ENCODE measurements at regions not wholly inside any gene's neighbourhood (a gene's known extent, or its start where the extent isn't known, plus 50 kb on each side); places are given as distances from the start of the nearest gene placed in this dataset.

GRCh38 chr17:62862251-62862650 is 54.1 kb upstream of the MARCHF10 start (continued):
- TF ChIP-seq ZNF256 (CRISPR knock-in tag; conservative IDR thresholded peaks at IDR 0.05) (no peak), NFYB (CRISPR knock-in tag; IDR thresholded peaks at IDR 0.05) (no peak)

- no peak for ATAC-seq
- in situ Hi-C loops (cut with HindIII; ENCODE audit: extremely low pct_ligation_motif_present, low pct_unique_long_range_greater_than_20kb) (no loop called here), intact Hi-C loops (cut with micrococcal nuclease; ENCODE audit: unreplicated experiment) (no loop called here)
- no peak overlapping the region for H3K9ac ChIP-seq (ENCODE audit: insufficient read depth, low read depth, low read length)
- no peak overlapping the region for H3K4me2 ChIP-seq (ENCODE audit: low read depth, low read length)
- no peak for DNase-seq (ENCODE audit: low spot score)
- no peaks in the 10 kb centered on the region for H3K79me2 ChIP-seq (ENCODE audit: insufficient read depth, low read length)
- H3K27ac ChIP-seq (ENCODE audit: extremely low read length, insufficient read depth, low read length) = no peak overlapping the region
- no TSS peak for BruUV-seq (replicated peaks)
- H3K4me3 ChIP-seq (replicated peaks in 1 of 3; ENCODE audit: insufficient read depth in 1 of 3, low read depth in 2 of 3, low read length in 3 of 3) = no peak overlapping the region
- no peaks in the 10 kb centered on the region for H4K20me1 ChIP-seq (ENCODE audit: insufficient read depth, low read length)
- CTCF ChIA-PET (ENCODE audit: low intra/inter-chr PET ratio, low total read pairs) = no interaction called here
- no peaks in the 10 kb centered on the region for H3K9me3 ChIP-seq (ENCODE audit: low read length)
- FAIRE-seq = no peak
- 29% methylated on average over 8 of the region's 8 CpGs for WGBS (ENCODE audit: low lambda C conversion rate)
- H2AFZ ChIP-seq (ENCODE audit: low read length) = no peak overlapping the region
- H3K27me3 ChIP-seq (ENCODE audit: control insufficient read depth in 1 of 2, insufficient read depth in 2 of 2, low read length in 2 of 2) = peaks cover 0 to 26% of the 10 kb centered on the region in 2 experiments; a peak in 3 of 5 replicates
- no peaks in the 10 kb centered on the region for H3K4me1 ChIP-seq (ENCODE audit: insufficient read depth, low read length)
- no peaks in the 10 kb centered on the region for H3K36me3 ChIP-seq (replicated peaks in 1 of 2; ENCODE audit: control insufficient read depth in 1 of 2, insufficient read depth in 2 of 2, low read length in 2 of 2)
- POLR2A ChIA-PET = no interaction called here
- no peak for TF ChIP-seq ZNF567 (CRISPR knock-in tag; IDR thresholded peaks at IDR 0.05; ENCODE audit: borderline replicate concordance)
- TF ChIP-seq BHLHE40 (IDR thresholded peaks at IDR 0.05; ENCODE audit: low read length) = no peak
- no peak for TF ChIP-seq NFYB (CRISPR knock-in tag; IDR thresholded peaks at IDR 0.05)
- no peak for TF ChIP-seq ZNF253 (CRISPR knock-in tag; IDR thresholded peaks at IDR 0.05; ENCODE audit: borderline replicate concordance)
- TF ChIP-seq ZFP90 (CRISPR knock-in tag; IDR thresholded peaks at IDR 0.05; ENCODE audit: borderline replicate concordance) = no peak
- TF ChIP-seq GFI1 (CRISPR knock-in tag; IDR thresholded peaks at IDR 0.05; ENCODE audit: borderline replicate concordance) = no peak
- TF ChIP-seq, protein P1, sequence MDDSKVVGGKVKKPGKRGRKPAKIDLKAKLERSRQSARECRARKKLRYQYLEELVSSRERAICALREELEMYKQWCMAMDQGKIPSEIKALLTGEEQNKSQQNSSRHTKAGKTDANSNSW (CRISPR knock-in tag; IDR thresholded peaks at IDR 0.05; ENCODE audit: borderline replicate concordance) = no peak
- no peak for TF ChIP-seq GMEB1 (CRISPR knock-in tag; IDR thresholded peaks at IDR 0.05; ENCODE audit: borderline replicate concordance)
- TF ChIP-seq ZNF235 (CRISPR knock-in tag; IDR thresholded peaks at IDR 0.05; ENCODE audit: borderline replicate concordance) = no peak
- TF ChIP-seq, protein P2, sequence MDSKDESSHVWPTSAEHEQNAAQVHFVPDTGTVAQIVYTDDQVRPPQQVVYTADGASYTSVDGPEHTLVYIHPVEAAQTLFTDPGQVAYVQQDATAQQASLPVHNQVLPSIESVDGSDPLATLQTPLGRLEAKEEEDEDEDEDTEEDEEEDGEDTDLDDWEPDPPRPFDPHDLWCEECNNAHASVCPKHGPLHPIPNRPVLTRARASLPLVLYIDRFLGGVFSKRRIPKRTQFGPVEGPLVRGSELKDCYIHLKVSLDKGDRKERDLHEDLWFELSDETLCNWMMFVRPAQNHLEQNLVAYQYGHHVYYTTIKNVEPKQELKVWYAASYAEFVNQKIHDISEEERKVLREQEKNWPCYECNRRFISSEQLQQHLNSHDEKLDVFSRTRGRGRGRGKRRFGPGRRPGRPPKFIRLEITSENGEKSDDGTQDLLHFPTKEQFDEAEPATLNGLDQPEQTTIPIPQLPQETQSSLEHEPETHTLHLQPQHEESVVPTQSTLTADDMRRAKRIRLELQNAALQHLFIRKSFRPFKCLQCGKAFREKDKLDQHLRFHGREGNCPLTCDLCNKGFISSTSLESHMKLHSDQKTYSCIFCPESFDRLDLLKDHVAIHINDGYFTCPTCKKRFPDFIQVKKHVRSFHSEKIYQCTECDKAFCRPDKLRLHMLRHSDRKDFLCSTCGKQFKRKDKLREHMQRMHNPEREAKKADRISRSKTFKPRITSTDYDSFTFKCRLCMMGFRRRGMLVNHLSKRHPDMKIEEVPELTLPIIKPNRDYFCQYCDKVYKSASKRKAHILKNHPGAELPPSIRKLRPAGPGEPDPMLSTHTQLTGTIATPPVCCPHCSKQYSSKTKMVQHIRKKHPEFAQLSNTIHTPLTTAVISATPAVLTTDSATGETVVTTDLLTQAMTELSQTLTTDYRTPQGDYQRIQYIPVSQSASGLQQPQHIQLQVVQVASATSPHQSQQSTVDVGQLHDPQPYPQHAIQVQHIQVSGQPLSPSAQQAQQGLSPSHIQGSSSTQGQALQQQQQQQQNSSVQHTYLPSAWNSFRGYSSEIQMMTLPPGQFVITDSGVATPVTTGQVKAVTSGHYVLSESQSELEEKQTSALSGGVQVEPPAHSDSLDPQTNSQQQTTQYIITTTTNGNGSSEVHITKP (CRISPR knock-in tag; IDR thresholded peaks at IDR 0.05; ENCODE audit: low read depth) = no peak
- TF ChIP-seq ZFP36L2 (CRISPR knock-in tag; IDR thresholded peaks at IDR 0.05) = no peak
- TF ChIP-seq ARHGAP35 (CRISPR knock-in tag; IDR thresholded peaks at IDR 0.05; ENCODE audit: borderline replicate concordance) = no peak
- no peak for TF ChIP-seq NFE2L2 (IDR thresholded peaks at IDR 0.05; ENCODE audit: low read length)
- no peak for TF ChIP-seq NR2F1 (CRISPR knock-in tag; IDR thresholded peaks at IDR 0.05)
- TF ChIP-seq NFYC (CRISPR knock-in tag; IDR thresholded peaks at IDR 0.05) = no peak
Measured at GRCh38 chr17:62860962-62861873, 53.1 kb upstream of the MARCHF10 start.
